IMR-90 (cell line): ENCODE measurements at regions not wholly inside any gene's neighbourhood (a gene's known extent, or its start where the extent isn't known, plus 50 kb on each side); places are given as distances from the start of the nearest gene placed in this dataset.

Experiments used
- ATAC-seq: fragments of 200-7000 bp; cut with Tn5 transposase; 2 replicates; pipeline ENCODE4 v1.9.1; 2020; ENCODE audit warnings: low read depth, mild to moderate bottlenecking, moderate library complexity
- BruUV-seq: library from RNA; stranded (reverse); fragments of 400-500 nt; replicated peaks from 2 replicates; lab custom pipeline; 2021; lab: Mats Ljungman, UMichigan
- CTCF ChIA-PET: fragments of 300-600 bp; formaldehyde crosslinking; extraction: SDS; loops from one replicate; lab custom pipeline; 2021; ENCODE audit warnings: antibody characterized with exemption; lab: Yijun Ruan, JAX
- POLR2A ChIA-PET: fragments of 300-600 bp; sonication (Branson Sonifier 250); formaldehyde crosslinking; loops from one replicate; lab custom pipeline; 2022; ENCODE audit warnings: antibody characterized with exemption; ENCODE audit not compliant: unreplicated experiment; lab: Charles Lee
- DNase-seq: peaks from one replicate; pipeline ENCODE4 v3.0.0; 2013
- H2AFZ ChIP-seq: replicated peaks from 2 replicates; pipeline ENCODE3; 2013; ENCODE audit warnings: low read length, mild to moderate bottlenecking; ENCODE audit not compliant: poor library complexity
- H2AK5ac ChIP-seq: 2 replicates; pipeline ENCODE4 v1.6.1; 2013; ENCODE audit warnings: low read depth, low read length, inconsistent platforms
- H2AK9ac ChIP-seq: replicated peaks from 2 replicates; pipeline ENCODE3; 2013; ENCODE audit warnings: mild to moderate bottlenecking, low read depth, low read length, moderate library complexity; ENCODE audit not compliant: poor library complexity
- H2BK120ac ChIP-seq: 2 replicates; pipeline ENCODE4 v1.6.1; 2013; ENCODE audit warnings: low read depth, low read length, inconsistent platforms
- H2BK15ac ChIP-seq: 3 replicates; pipeline ENCODE4 v1.6.1; 2013; ENCODE audit warnings: low read depth, low read length, inconsistent platforms
- H2BK20ac ChIP-seq: 2 replicates; pipeline ENCODE4 v1.6.1; 2013; ENCODE audit warnings: low read depth, mild to moderate bottlenecking, inconsistent platforms, low read length, moderate library complexity
- H2BK5ac ChIP-seq: 2 replicates; pipeline ENCODE4 v1.6.1; 2013; ENCODE audit warnings: mild to moderate bottlenecking, low read depth, low read length, inconsistent platforms; ENCODE audit not compliant: poor library complexity, severe bottlenecking
- H3K14ac ChIP-seq: replicated peaks from 2 replicates; pipeline ENCODE4 v1.6.1; 2013; ENCODE audit warnings: low read depth, low read length, inconsistent platforms
- H3K18ac ChIP-seq: 2 replicates; pipeline ENCODE4 v1.6.1; 2013; ENCODE audit warnings: low read depth, low read length, control low read depth
- H3K23ac ChIP-seq: 2 replicates; pipeline ENCODE4 v1.6.1; 2013; ENCODE audit warnings: low read depth, low read length, inconsistent platforms
- H3K27ac ChIP-seq: 2 replicates; pipeline ENCODE4 v1.5.1; 2013; ENCODE audit warnings: mild to moderate bottlenecking, control low read depth, low read length; ENCODE audit not compliant: insufficient read depth
- H3K27me3 ChIP-seq: 2 replicates; pipeline ENCODE4 v1.6.1; 2013; ENCODE audit warnings: low read length; ENCODE audit not compliant: control insufficient read depth, insufficient read depth
- H3K36me3 ChIP-seq: 2 replicates; pipeline ENCODE4 v1.6.1; 2013; ENCODE audit warnings: low read length, mixed read lengths; ENCODE audit not compliant: control insufficient read depth, insufficient read depth
- H3K4ac ChIP-seq: 2 replicates; pipeline ENCODE4 v1.6.1; 2013; ENCODE audit warnings: low read depth, low read length, inconsistent platforms
- H3K4me1 ChIP-seq: 2 replicates; pipeline ENCODE4 v1.6.1; 2013; ENCODE audit warnings: low read length, mixed read lengths; ENCODE audit not compliant: control insufficient read depth, insufficient read depth
- H3K4me2 ChIP-seq: 2 replicates; pipeline ENCODE4 v1.6.1; 2013; ENCODE audit warnings: low read depth, mild to moderate bottlenecking, control low read depth, low read length, moderate library complexity
- H3K4me3 ChIP-seq: 2 replicates; pipeline ENCODE4 v1.5.1; 2013; ENCODE audit warnings: low read depth, mild to moderate bottlenecking, control low read depth, low read length, moderate library complexity; ENCODE audit not compliant: insufficient read depth
- H3K56ac ChIP-seq: 2 replicates; pipeline ENCODE4 v1.6.1; 2013; ENCODE audit warnings: low read length, inconsistent platforms; ENCODE audit not compliant: insufficient read depth; ENCODE audit errors: extremely low read depth
- H3K79me1 ChIP-seq, 2 experiments: 2 replicates each; pipeline ENCODE4 v1.6.1; 2013; ENCODE audit warnings: low read length in 2 of 2, inconsistent platforms in 1 of 2, low read depth in 1 of 2
- H3K9ac ChIP-seq: 2 replicates; pipeline ENCODE4 v1.6.1; 2013; ENCODE audit warnings: low read depth, low read length, control low read depth
- H3K9me1 ChIP-seq: 2 replicates; pipeline ENCODE4 v1.6.1; 2013; ENCODE audit warnings: low read length, inconsistent platforms; ENCODE audit not compliant: insufficient read depth
- H3K9me3 ChIP-seq: 2 replicates; pipeline ENCODE4 v1.6.1; 2013; ENCODE audit warnings: low read length; ENCODE audit not compliant: control insufficient read depth, insufficient read depth
- H4K20me1 ChIP-seq: 2 replicates; pipeline ENCODE4 v1.6.1; 2013; ENCODE audit warnings: low read length, inconsistent platforms; ENCODE audit not compliant: insufficient read depth
- H4K5ac ChIP-seq: 2 replicates; pipeline ENCODE4 v1.6.1; 2013; ENCODE audit warnings: mild to moderate bottlenecking, low read depth, low read length, control low read depth
- H4K8ac ChIP-seq, 2 experiments: 2 replicates each; pipeline ENCODE4 v1.6.1; 2013; ENCODE audit warnings: low read depth in 2 of 2, low read length in 2 of 2, control low read depth in 1 of 2, inconsistent platforms in 1 of 2
- H4K91ac ChIP-seq: 2 replicates; pipeline ENCODE4 v1.6.1; 2013; ENCODE audit warnings: low read depth, low read length, inconsistent platforms; ENCODE audit not compliant: insufficient read depth
- BHLHE40 ChIP-seq: fragments of 150-350 bp; IDR thresholded peaks from 2 replicates; pipeline ENCODE4 v1.6.1; 2016; ENCODE audit warnings: mild to moderate bottlenecking, low read depth, low read length
- CTCF ChIP-seq: conservative IDR thresholded peaks from 2 replicates; pipeline ENCODE4 v1.5.1; 2012; ENCODE audit warnings: mild to moderate bottlenecking, low read depth, low read length, improper control_type of control experiment
- FOS ChIP-seq: fragments of 150-350 bp; IDR thresholded peaks from 2 replicates; pipeline ENCODE4 v1.6.1; 2016; ENCODE audit warnings: low read depth, low read length
- MXI1 ChIP-seq: IDR thresholded peaks from 2 replicates; pipeline ENCODE4 v1.6.1; 2012; ENCODE audit warnings: low read depth, mild to moderate bottlenecking, low read length, moderate library complexity, borderline replicate concordance
- RAD21 ChIP-seq: IDR thresholded peaks from 2 replicates; pipeline ENCODE4 v1.6.1; 2012; ENCODE audit warnings: low read length, improper control_type of control experiment
- RCOR1 ChIP-seq: IDR thresholded peaks from 2 replicates; pipeline ENCODE4 v1.6.1; 2012; ENCODE audit warnings: mild to moderate bottlenecking, low read length, improper control_type of control experiment; ENCODE audit not compliant: insufficient replicate concordance
- SMC3 ChIP-seq: fragments of 150-350 bp; IDR thresholded peaks from 2 replicates; pipeline ENCODE4 v1.6.1; 2016; ENCODE audit warnings: low read depth, mild to moderate bottlenecking, antibody characterized with exemption, low read length, moderate library complexity
- USF2 ChIP-seq: fragments of 150-350 bp; IDR thresholded peaks from 2 replicates; pipeline ENCODE4 v1.6.1; 2017; ENCODE audit warnings: mild to moderate bottlenecking, antibody characterized with exemption, low read length, low read depth
- WGBS, 2 experiments: methylation state at CpG; one replicate each; pipeline versions ENCODE4 v1.1.5 to v1.1.7; 2013; ENCODE audit warnings: missing lambda C conversion rate in 2 of 2; ENCODE audit not compliant: insufficient read length in 1 of 2; ENCODE audit errors: extremely low coverage in 2 of 2; 5-methylcytosine and 5-hydroxymethylcytosine counted together
- dilution Hi-C: fragments of 300-500 bp; cut with HindIII; formaldehyde crosslinking; loops from one replicate; pipeline ENCODE4 v1.14.3; 2018; ENCODE audit warnings: low sequenced_read_pairs; ENCODE audit not compliant: unreplicated experiment
- in situ Hi-C: fragments of 300-500 bp; cut with MboI; formaldehyde crosslinking; loops from 3 replicates; pipeline ENCODE4 v1.14.3; 2019; ENCODE audit warnings: low sequenced_read_pairs, inconsistent platforms, mixed read lengths
- intact Hi-C: fragments of 100-400 bp; cut with micrococcal nuclease; formaldehyde crosslinking; loops from 2 replicates; pipeline ENCODE4 v1.10.0; 2022

- Histone ChIP-seq H2AK9ac (no peak overlapping the region), H3K56ac (no peak overlapping the region), H2AFZ (no peak overlapping the region), H4K91ac (no peak overlapping the region), H3K36me3 (no peaks in the 10 kb centered on the region), H3K4me1 (no peaks in the 10 kb centered on the region), H2BK5ac (no peak overlapping the region), H3K14ac (no peak overlapping the region), H4K20me1 (no peaks in the 10 kb centered on the region), H3K9me1 (no peaks in the 10 kb centered on the region), H2AK5ac (no peak overlapping the region), H4K8ac (no peak overlapping the region), H4K5ac (no peak overlapping the region), H3K9ac (no peak overlapping the region), H3K27me3 (no peaks in the 10 kb centered on the region), H3K4me3 (no peak overlapping the region), H2BK120ac (no peak overlapping the region), H3K4me2 (no peak overlapping the region), H3K9me3 (peaks cover 47% of the 10 kb centered on the region), H2BK15ac (no peak overlapping the region), H3K27ac (no peak overlapping the region), H3K79me1 (no peaks in the 10 kb centered on the region), H2BK20ac (no peak overlapping the region), H3K18ac (no peak overlapping the region), H3K23ac (no peak overlapping the region), H3K4ac (no peak overlapping the region)
- TF ChIP-seq CTCF (no peak), RCOR1 (no peak), BHLHE40 (no peak), RAD21 (no peak), MXI1 (no peak), USF2 (no peak), FOS (no peak), SMC3 (no peak)
- 0% methylated on average over 1 of the region's 7 CpGs; no CpG with 5 or more reads in 1 of the 2 experiments for WGBS, 2 experiments
- in situ Hi-C loops, result loop anchor here (10.0 to 25.0 kb wide), 2 partner anchors 58 to 196 kb away; no protein-coding TSS in a partner anchor
- POLR2A ChIA-PET, result no interaction called here
- intact Hi-C loops, result no loop called here
- CTCF ChIA-PET, result no interaction called here
- no peak for DNase-seq
- dilution Hi-C loops, result no loop called here
- no peak for ATAC-seq
- BruUV-seq, result no TSS peak
These were observed 120.6 kb upstream of the RPL38 start for GRCh38 chr17:74082886-74083285.
